HCT116 (cell line): ENCODE measurements at regions not wholly inside any gene's neighbourhood (a gene's known extent, or its start where the extent isn't known, plus 50 kb on each side); places are given as distances from the start of the nearest gene placed in this dataset.

Experiments used
- ATAC-seq: fragments of 200-7000 bp; cut with Tn5 transposase; 2 replicates; pipeline ENCODE4 v1.9.1; 2020; ENCODE audit warnings: mild to moderate bottlenecking, moderate library complexity
- BruUV-seq: library from RNA; stranded (reverse); fragments of 400-500 nt; replicated peaks from 2 replicates; lab custom pipeline; 2021; lab: Mats Ljungman, UMichigan
- CTCF ChIA-PET: fragments of 300-600 bp; sonication (Branson Sonifier 250); formaldehyde crosslinking; loops from one replicate; lab custom pipeline; 2021; ENCODE audit warnings: antibody characterized with exemption; lab: Charles Lee
- POLR2A ChIA-PET: fragments of 300-600, 350-600 bp; sonication (Branson Sonifier 250); formaldehyde crosslinking; loops from one replicate; lab custom pipeline; 2021; ENCODE audit warnings: antibody characterized with exemption; lab: Charles Lee
- RAD21 ChIA-PET, 2 experiments: fragments of 300-600 bp; sonication (Branson Sonifier 250); formaldehyde crosslinking; loops; one replicate each; lab custom pipeline; 2023; ENCODE audit warnings: low total read pairs in 2 of 2; ENCODE audit not compliant: uncharacterized antibody in 2 of 2, unreplicated experiment in 2 of 2, low non-redundant PET in 1 of 2; lab: Charles Lee
- DNase-seq: peaks from one replicate; pipeline ENCODE4 v3.0.0-alpha.2; 2010; ENCODE audit warnings: low read depth, low spot score
- H2AFZ ChIP-seq: fragments of 200-600 bp; shearing (Covaris generic), sonication (generic); 2 replicates; pipeline ENCODE4 v1.6.1; 2017; ENCODE audit warnings: low read depth, mixed run types, mixed read lengths, antibody characterized with exemption, low read length; ENCODE audit not compliant: poor library complexity, severe bottlenecking
- H3K27ac ChIP-seq: 2 replicates; pipeline ENCODE4 v1.5.1; 2012; ENCODE audit warnings: low read depth, low read length
- H3K27me3 ChIP-seq: fragments of 200-600 bp; sonication (generic); 2 replicates; pipeline ENCODE4 v1.6.1; 2016; ENCODE audit warnings: mixed run types, low read length, mixed read lengths; ENCODE audit not compliant: insufficient read depth
- H3K36me3 ChIP-seq, 2 experiments: fragments of 200-500 bp in 1 of 2; fragments of 200-600 bp in 1 of 2; sonication (Bioruptor generic) in 1 of 2; sonication (generic) in 1 of 2; 2 replicates each; pipeline versions ENCODE4 v1.5.1 to v1.6.1; 2014 to 2016; ENCODE audit warnings: low read length in 2 of 2, inconsistent platforms in 1 of 2, mixed read lengths in 1 of 2, mixed run types in 1 of 2; ENCODE audit not compliant: insufficient read depth in 2 of 2, control insufficient read depth in 1 of 2
- H3K4me1 ChIP-seq, 2 experiments: fragments of 200-600 bp in 1 of 2; sonication (generic) in 1 of 2; 2 replicates each; pipeline versions ENCODE4 v1.5.1 to v1.6.1; 2012 to 2017; ENCODE audit warnings: low read length in 2 of 2, inconsistent platforms in 1 of 2, mild to moderate bottlenecking in 1 of 2, mixed read lengths in 1 of 2, mixed run types in 1 of 2, moderate library complexity in 1 of 2; ENCODE audit not compliant: insufficient read depth in 2 of 2, control insufficient read depth in 1 of 2
- H3K4me2 ChIP-seq: fragments of 200-600 bp; sonication (generic); 2 replicates; pipeline ENCODE4 v1.6.1; 2017; ENCODE audit warnings: mixed run types, low read length, mixed read lengths
- H3K4me3 ChIP-seq, 2 experiments: fragments of 200-600 bp in 1 of 2; sonication (generic) in 1 of 2; replicated peaks in 1 of 2; 2 replicates each; pipeline ENCODE4 v1.5.1; 2011 to 2016; ENCODE audit warnings: low read length in 2 of 2, control low read depth in 1 of 2, low read depth in 1 of 2, mild to moderate bottlenecking in 1 of 2, mixed read lengths in 1 of 2, mixed run types in 1 of 2
- H3K79me2 ChIP-seq: fragments of 200-600 bp; sonication (generic); 2 replicates; pipeline ENCODE4 v1.6.1; 2017; ENCODE audit warnings: mild to moderate bottlenecking, mixed run types, low read length, moderate library complexity, mixed read lengths; ENCODE audit not compliant: insufficient read depth
- H3K9ac ChIP-seq: fragments of 200-600 bp; sonication (generic); 2 replicates; pipeline ENCODE4 v1.6.1; 2016; ENCODE audit warnings: low read length, mixed read lengths
- H3K9me2 ChIP-seq: fragments of 200-600 bp; sonication (generic), shearing (Covaris generic); 2 replicates; pipeline ENCODE4 v1.6.1; 2017; ENCODE audit warnings: mixed run types, mild to moderate bottlenecking, moderate library complexity; ENCODE audit not compliant: insufficient read depth
- H3K9me3 ChIP-seq, 2 experiments: fragments of 200-500 bp in 1 of 2; fragments of 200-600 bp in 1 of 2; sonication (Bioruptor generic) in 1 of 2; sonication (generic) in 1 of 2; 2 replicates each; pipeline ENCODE4 v1.6.1; 2014 to 2017; ENCODE audit warnings: low read length in 2 of 2, mixed read lengths in 2 of 2, inconsistent platforms in 1 of 2, low read depth in 1 of 2, mild to moderate bottlenecking in 1 of 2, mixed run types in 1 of 2, moderate library complexity in 1 of 2; ENCODE audit not compliant: control insufficient read depth in 1 of 2, insufficient read depth in 1 of 2
- H4K20me1 ChIP-seq: fragments of 200-600 bp; sonication (generic), shearing (Covaris generic); 2 replicates; pipeline ENCODE4 v1.6.1; 2017; ENCODE audit warnings: mixed run types, mild to moderate bottlenecking, moderate library complexity; ENCODE audit not compliant: insufficient read depth
- ELF1 ChIP-seq: IDR thresholded peaks from 2 replicates; pipeline ENCODE4 v1.6.1; 2012; ENCODE audit warnings: low read depth, borderline replicate concordance
- EZH2 ChIP-seq: fragments of 200-600 bp; sonication (generic); IDR thresholded peaks from 2 replicates; pipeline ENCODE4 v1.6.1; 2017; ENCODE audit warnings: antibody characterized with exemption, mixed run types
- EZH2phosphoT487 ChIP-seq: fragments of 200-600 bp; IDR thresholded peaks from 2 replicates; pipeline ENCODE4 v1.6.1; 2018; ENCODE audit warnings: antibody characterized with exemption, borderline replicate concordance
- FOSL1 ChIP-seq: IDR thresholded peaks from 2 replicates; pipeline ENCODE4 v1.6.1; 2012; ENCODE audit warnings: low read depth
- POLR2AphosphoS5 ChIP-seq: IDR thresholded peaks from 2 replicates; pipeline ENCODE4 v1.6.1; 2011; ENCODE audit warnings: mild to moderate bottlenecking, low read depth, low read length, moderate library complexity
- REST ChIP-seq: IDR thresholded peaks from 2 replicates; pipeline ENCODE4 v1.6.1; 2012; ENCODE audit warnings: low read depth
- SIN3A ChIP-seq: IDR thresholded peaks from 2 replicates; pipeline ENCODE4 v1.6.1; 2012; ENCODE audit warnings: low read depth
- SP1 ChIP-seq: IDR thresholded peaks from 2 replicates; pipeline ENCODE4 v1.6.1; 2012; ENCODE audit warnings: low read depth
- TCF7L2 ChIP-seq: IDR thresholded peaks from 2 replicates; pipeline ENCODE4 v1.7.0; 2011; ENCODE audit warnings: borderline replicate concordance, inconsistent platforms; ENCODE audit not compliant: insufficient read depth, insufficient read length; ENCODE audit errors: extremely low read depth
- YY1 ChIP-seq: IDR thresholded peaks from 2 replicates; pipeline ENCODE4 v1.6.1; 2011; ENCODE audit warnings: low read length, low read depth, moderate library complexity, mild to moderate bottlenecking; ENCODE audit not compliant: insufficient replicate concordance; ENCODE audit errors: extremely low read depth
- ZNF274 ChIP-seq: fragments of 200-500 bp; sonication (Bioruptor generic); IDR thresholded peaks from 2 replicates; pipeline ENCODE4 v1.6.1; 2014; ENCODE audit warnings: mild to moderate bottlenecking, low read depth, low read length, inconsistent platforms
- intact Hi-C: fragments of 100-400 bp; cut with micrococcal nuclease; formaldehyde crosslinking; loops from 2 replicates; pipeline ENCODE4 v1.10.0; 2022
- TF ChIP-seq, protein P1 (sequence below): IDR thresholded peaks from 2 replicates; pipeline ENCODE4 v1.6.1; 2012
- TF ChIP-seq, protein P2 (sequence below), 3 experiments: fragments of 200-600 bp in 1 of 3; sonication (generic) in 1 of 3; IDR thresholded peaks in 2 of 3; conservative IDR thresholded peaks in 1 of 3; 2 replicates each; pipeline ENCODE4 v1.5.1; 2012 to 2017; ENCODE audit warnings: low read depth in 2 of 3, low read length in 2 of 3, antibody characterized with exemption in 1 of 3, borderline replicate concordance in 1 of 3, control low read depth in 1 of 3, mild to moderate bottlenecking in 1 of 3, mixed read lengths in 1 of 3, mixed run types in 1 of 3, moderate library complexity in 1 of 3; ENCODE audit not compliant: insufficient read depth in 1 of 3

- ChIA-PET CTCF (no interaction called here), RAD21 (no interaction called here), POLR2A (no interaction called here)
- no peaks in the 10 kb centered on the region for H3K36me3 ChIP-seq
- H3K27me3 ChIP-seq: no peaks in the 10 kb centered on the region
- H4K20me1 ChIP-seq: no peaks in the 10 kb centered on the region
- ATAC-seq (no peak), DNase-seq (no peak)
- no peak overlapping the region for H3K9ac ChIP-seq
- H3K9me2 ChIP-seq: no peaks in the 10 kb centered on the region
- no peak overlapping the region for H3K4me3 ChIP-seq
- H2AFZ ChIP-seq: no peak overlapping the region
- H3K4me2 ChIP-seq: no peak overlapping the region
- peaks cover 13 to 15% of the 10 kb centered on the region in 2 experiments; a peak in 2 of 4 replicates for H3K9me3 ChIP-seq
- no peaks in the 10 kb centered on the region for H3K79me2 ChIP-seq
- BruUV-seq: no TSS peak
- TF ChIP-seq FOSL1 (no peak), EZH2 (no peak), POLR2AphosphoS5 (no peak), TCF7L2 (no peak), YY1 (no peak), SP1 (no peak), SIN3A (no peak), ZNF274 (no peak), EZH2phosphoT487 (no peak), ELF1 (no peak)
- TF ChIP-seq, protein P1, sequence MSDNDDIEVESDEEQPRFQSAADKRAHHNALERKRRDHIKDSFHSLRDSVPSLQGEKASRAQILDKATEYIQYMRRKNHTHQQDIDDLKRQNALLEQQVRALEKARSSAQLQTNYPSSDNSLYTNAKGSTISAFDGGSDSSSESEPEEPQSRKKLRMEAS: no peak
- H3K27ac ChIP-seq: no peak overlapping the region
- intact Hi-C loops: no loop called here
- no peaks in the 10 kb centered on the region for H3K4me1 ChIP-seq
Observed at GRCh38 chr3:81097889-81098288, 663.6 kb downstream of the GBE1 start.

- RAD21 ChIA-PET: no interaction called here
- Histone ChIP-seq H3K4me1 (no peaks in the 10 kb centered on the region), H3K79me2 (no peaks in the 10 kb centered on the region), H3K27ac (no peak overlapping the region), H3K4me2 (no peak overlapping the region), H3K9me2 (no peaks in the 10 kb centered on the region), H3K9ac (no peak overlapping the region), H3K36me3 (no peaks in the 10 kb centered on the region), H2AFZ (no peak overlapping the region), H4K20me1 (no peaks in the 10 kb centered on the region), H3K4me3 (no peak overlapping the region), H3K9me3 (peaks cover 13 to 15% of the 10 kb centered on the region in 2 experiments; a peak in 2 of 4 replicates), H3K27me3 (no peaks in the 10 kb centered on the region)
- TF ChIP-seq, protein P2, sequence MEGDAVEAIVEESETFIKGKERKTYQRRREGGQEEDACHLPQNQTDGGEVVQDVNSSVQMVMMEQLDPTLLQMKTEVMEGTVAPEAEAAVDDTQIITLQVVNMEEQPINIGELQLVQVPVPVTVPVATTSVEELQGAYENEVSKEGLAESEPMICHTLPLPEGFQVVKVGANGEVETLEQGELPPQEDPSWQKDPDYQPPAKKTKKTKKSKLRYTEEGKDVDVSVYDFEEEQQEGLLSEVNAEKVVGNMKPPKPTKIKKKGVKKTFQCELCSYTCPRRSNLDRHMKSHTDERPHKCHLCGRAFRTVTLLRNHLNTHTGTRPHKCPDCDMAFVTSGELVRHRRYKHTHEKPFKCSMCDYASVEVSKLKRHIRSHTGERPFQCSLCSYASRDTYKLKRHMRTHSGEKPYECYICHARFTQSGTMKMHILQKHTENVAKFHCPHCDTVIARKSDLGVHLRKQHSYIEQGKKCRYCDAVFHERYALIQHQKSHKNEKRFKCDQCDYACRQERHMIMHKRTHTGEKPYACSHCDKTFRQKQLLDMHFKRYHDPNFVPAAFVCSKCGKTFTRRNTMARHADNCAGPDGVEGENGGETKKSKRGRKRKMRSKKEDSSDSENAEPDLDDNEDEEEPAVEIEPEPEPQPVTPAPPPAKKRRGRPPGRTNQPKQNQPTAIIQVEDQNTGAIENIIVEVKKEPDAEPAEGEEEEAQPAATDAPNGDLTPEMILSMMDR (IDR thresholded peaks at IDR 0.05 in 2 of 3, conservative IDR thresholded peaks at IDR 0.05 in 1 of 3; ENCODE audit: borderline replicate concordance in 1 of 3, insufficient read depth in 1 of 3, low read depth in 2 of 3, low read length in 2 of 3): no peak
- TF ChIP-seq REST (no peak), SIN3A (no peak)
- CTCF ChIA-PET: no interaction called here
- DNase-seq: no peak
- POLR2A ChIA-PET: no interaction called here
- ATAC-seq: no peak
- no TSS peak for BruUV-seq
- intact Hi-C loops: no loop called here
Observed at GRCh38 chr3:81095956-81096355, 665.5 kb downstream of the GBE1 start.
